Ureter (tissue), 1 donor: ENCODE measurements at regions not wholly inside any gene's neighbourhood (a gene's known extent, or its start where the extent isn't known, plus 50 kb on each side); places are given as distances from the start of the nearest gene placed in this dataset.
"Not testable (repeated sequence)": the region's sequence is repeated elsewhere in the genome, so short reads cannot be mapped to it uniquely, and the experiment has no call there.

ENCODE experiments used
- DNase-seq: peaks from one replicate; pipeline ENCODE4 v3.0.0-alpha.2; 2020; ENCODE audit warnings: low spot score
- donor health status: DM: yes; HTN: yes; CAD: no.

- no peak for DNase-seq
Measured at GRCh38 chr1:60891281-60891680, 191.1 kb upstream of the NFIA start.

GRCh38 chr1:60890664-60891063, 191.7 kb upstream of the NFIA start:
- no peak for DNase-seq

- no peak for DNase-seq
Measured at GRCh38 chr1:60889709-60890108, 192.7 kb upstream of the NFIA start.

GRCh38 chr1:60888126-60888525, 194.2 kb upstream of the NFIA start:
- DNase-seq = no peak

GRCh38 chr1:60886793-60887331, 195.5 kb upstream of the NFIA start:
- DNase-seq = no peak

GRCh38 chr1:60886090-60886489, 196.3 kb upstream of the NFIA start:
- no peak for DNase-seq

- no peak for DNase-seq
Measured at GRCh38 chr1:60880202-60880601, 202.2 kb upstream of the NFIA start.

- DNase-seq = no peak
Measured at GRCh38 chr1:60878323-60878722, 204.0 kb upstream of the NFIA start.

- DNase-seq = no peak
Measured at GRCh38 chr1:60877376-60877775, 205.0 kb upstream of the NFIA start.

GRCh38 chr1:60876952-60877351, 205.4 kb upstream of the NFIA start:
- no peak for DNase-seq

GRCh38 chr1:60875138-60875537, 207.2 kb upstream of the NFIA start:
- DNase-seq = no peak

- DNase-seq = no peak
Measured at GRCh38 chr1:60874718-60875117, 207.6 kb upstream of the NFIA start.

- DNase-seq = not testable (repeated sequence)
Measured at GRCh38 chr1:60873396-60873795, 209.0 kb upstream of the NFIA start.

GRCh38 chr1:60872426-60873054, 209.8 kb upstream of the NFIA start:
- DNase-seq = no peak

- DNase-seq = no peak
Measured at GRCh38 chr1:60870269-60870865, 212.0 kb upstream of the NFIA start.

- no peak for DNase-seq
Measured at GRCh38 chr1:60868901-60869663, 213.3 kb upstream of the NFIA start.

- DNase-seq = no peak
Measured at GRCh38 chr1:60867782-60868181, 214.6 kb upstream of the NFIA start.

- no peak for DNase-seq
Measured at GRCh38 chr1:60866917-60867531, 215.3 kb upstream of the NFIA start.

GRCh38 chr1:60866226-60866900, 216.0 kb upstream of the NFIA start:
- no peak for DNase-seq

- no peak for DNase-seq
Measured at GRCh38 chr1:60865166-60865565, 217.2 kb upstream of the NFIA start.

GRCh38 chr1:60864722-60865121, 217.6 kb upstream of the NFIA start:
- DNase-seq = no peak

GRCh38 chr1:60863131-60863530, 219.2 kb upstream of the NFIA start:
- DNase-seq = no peak
